ENCODE measurements at regions not wholly inside any gene's neighbourhood (a gene's known extent, or its start where the extent isn't known, plus 50 kb on each side); places are given as distances from the start of the nearest gene placed in this dataset.
"Not testable (repeated sequence)": the region's sequence is repeated elsewhere in the genome, so short reads cannot be mapped to it uniquely, and the experiment has no call there.

- no peak for TF ChIP-seq CTCF (IDR thresholded peaks at IDR 0.05)
- no peaks in the 10 kb centered on the region for H3K9me3 Mint-ChIP-seq (ENCODE audit: unreplicated experiment)
- DNase-seq (ENCODE audit: extremely low spot score, unreplicated experiment): no peak
- H3K4me3 Mint-ChIP-seq (ENCODE audit: unreplicated experiment): no peak overlapping the region
- no peaks in the 10 kb centered on the region for H3K4me1 Mint-ChIP-seq (ENCODE audit: unreplicated experiment)
- H3K27ac Mint-ChIP-seq (ENCODE audit: unreplicated experiment): no peak overlapping the region
- peaks cover 9% of the 10 kb centered on the region for H3K27me3 Mint-ChIP-seq (ENCODE audit: unreplicated experiment)
- H3K36me3 Mint-ChIP-seq (ENCODE audit: unreplicated experiment): no peaks in the 10 kb centered on the region
Observed at GRCh38 chr6:23547851-23548250, 578.2 kb upstream of the NRSN1 start.

DNA sequence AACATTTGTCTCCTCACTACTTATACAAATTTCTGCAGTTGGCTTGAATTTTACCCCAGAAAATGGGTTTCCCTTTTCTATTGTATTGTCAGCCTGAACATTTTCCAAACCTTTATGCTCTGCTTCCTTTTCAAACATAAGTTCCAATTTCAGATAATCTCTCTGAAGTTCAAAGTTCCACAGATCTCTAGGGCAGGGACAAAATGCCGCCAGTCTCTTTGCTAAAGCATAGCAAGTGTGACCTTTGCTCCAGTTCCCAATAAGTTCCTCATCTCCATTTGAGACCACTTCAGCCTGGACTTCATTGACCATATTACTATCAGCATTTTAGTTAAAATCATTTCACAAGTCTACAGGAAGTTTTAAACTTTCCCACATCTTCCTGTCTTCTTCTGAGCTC is 571.1 kb upstream of the NRSN1 start:
- not testable (repeated sequence) for H3K27ac Mint-ChIP-seq (ENCODE audit: unreplicated experiment); H3K9me3 Mint-ChIP-seq (ENCODE audit: unreplicated experiment); H3K36me3 Mint-ChIP-seq (ENCODE audit: unreplicated experiment); H3K4me3 Mint-ChIP-seq (ENCODE audit: unreplicated experiment); DNase-seq (ENCODE audit: extremely low spot score, unreplicated experiment); H3K27me3 Mint-ChIP-seq (ENCODE audit: unreplicated experiment); H3K4me1 Mint-ChIP-seq (ENCODE audit: unreplicated experiment)

DNA sequence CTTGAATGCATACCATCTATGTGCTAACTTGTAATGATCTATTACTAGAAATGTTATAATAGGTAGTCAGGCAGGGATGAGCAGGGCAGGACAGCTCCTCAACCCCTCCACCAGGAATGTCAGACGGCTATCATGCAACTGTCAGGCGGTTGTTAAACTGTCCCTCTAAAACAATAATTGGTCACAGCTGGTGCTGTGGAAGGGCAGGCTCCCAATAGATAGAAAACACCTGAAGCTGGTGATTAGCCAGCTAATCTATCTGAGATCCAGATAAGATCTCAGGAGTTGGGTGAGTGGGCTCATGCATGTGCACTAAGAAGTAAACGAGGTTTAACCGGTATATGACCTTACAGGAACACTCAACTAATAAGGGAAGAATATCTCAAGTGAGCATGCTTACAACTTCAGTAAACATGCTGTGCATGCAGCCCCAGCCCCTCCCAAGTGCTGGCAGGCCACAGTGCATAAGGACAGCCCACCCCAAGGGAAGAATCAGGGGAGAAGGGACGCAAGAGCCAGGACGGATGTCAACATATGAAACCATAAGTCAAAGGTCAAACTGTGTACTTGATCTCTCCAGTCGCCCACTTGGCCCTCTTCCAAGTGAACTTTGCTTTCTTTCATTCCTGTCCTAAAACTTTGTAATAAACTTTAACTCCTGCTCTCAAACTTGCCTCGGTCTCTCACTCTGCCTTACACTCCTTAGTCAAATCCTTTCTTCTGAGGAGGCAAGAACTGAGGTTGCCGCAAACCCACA is 566.2 kb upstream of the NRSN1 start:
- peaks cover 20% of the 10 kb centered on the region for H3K9me3 Mint-ChIP-seq (ENCODE audit: unreplicated experiment)
- H3K27me3 Mint-ChIP-seq (ENCODE audit: unreplicated experiment): no peaks in the 10 kb centered on the region
- DNase-seq (ENCODE audit: extremely low spot score, unreplicated experiment): no peak
- no peaks in the 10 kb centered on the region for H3K4me1 Mint-ChIP-seq (ENCODE audit: unreplicated experiment)
- H3K36me3 Mint-ChIP-seq (ENCODE audit: unreplicated experiment): no peaks in the 10 kb centered on the region
- H3K4me3 Mint-ChIP-seq (ENCODE audit: unreplicated experiment): no peak overlapping the region
- no peak overlapping the region for H3K27ac Mint-ChIP-seq (ENCODE audit: unreplicated experiment)
- no peak for TF ChIP-seq CTCF (IDR thresholded peaks at IDR 0.05)

DNA sequence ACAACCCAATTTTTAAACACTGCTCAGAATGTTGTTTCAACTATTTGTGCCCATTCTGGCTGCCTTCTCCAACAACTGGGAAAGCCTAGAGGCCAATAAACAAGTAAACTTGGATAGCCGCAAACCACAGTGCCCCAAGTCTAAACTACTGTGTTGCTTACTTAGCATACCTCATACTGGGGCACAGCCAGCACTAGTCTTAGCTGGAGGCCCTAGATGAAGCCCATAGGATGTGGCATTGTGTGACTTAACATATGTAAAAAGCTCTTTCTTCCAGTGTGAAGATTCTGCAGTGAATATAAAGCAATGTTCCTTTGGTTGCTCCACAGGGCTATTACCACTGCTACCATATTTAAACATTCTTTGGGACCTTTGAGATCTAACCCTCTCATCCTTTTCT is 564.3 kb upstream of the NRSN1 start:
- TF ChIP-seq CTCF (IDR thresholded peaks at IDR 0.05): no peak
- no peaks in the 10 kb centered on the region for H3K4me1 Mint-ChIP-seq (ENCODE audit: unreplicated experiment)
- H3K27ac Mint-ChIP-seq (ENCODE audit: unreplicated experiment): no peak overlapping the region
- H3K27me3 Mint-ChIP-seq (ENCODE audit: unreplicated experiment): no peaks in the 10 kb centered on the region
- no peaks in the 10 kb centered on the region for H3K36me3 Mint-ChIP-seq (ENCODE audit: unreplicated experiment)
- H3K9me3 Mint-ChIP-seq (ENCODE audit: unreplicated experiment): peaks cover 17% of the 10 kb centered on the region
- no peak overlapping the region for H3K4me3 Mint-ChIP-seq (ENCODE audit: unreplicated experiment)
- DNase-seq (ENCODE audit: extremely low spot score, unreplicated experiment): no peak

GRCh38 chr6:23562554-23562953 is 563.5 kb upstream of the NRSN1 start:
- Mint-ChIP-seq H3K4me3 (ENCODE audit: unreplicated experiment) (no peak overlapping the region), H3K9me3 (ENCODE audit: unreplicated experiment) (peaks cover 17% of the 10 kb centered on the region), H3K27me3 (ENCODE audit: unreplicated experiment) (no peaks in the 10 kb centered on the region), H3K4me1 (ENCODE audit: unreplicated experiment) (no peaks in the 10 kb centered on the region), H3K36me3 (ENCODE audit: unreplicated experiment) (no peaks in the 10 kb centered on the region), H3K27ac (ENCODE audit: unreplicated experiment) (no peak overlapping the region)
- no peak for TF ChIP-seq CTCF (IDR thresholded peaks at IDR 0.05)
- DNase-seq (ENCODE audit: extremely low spot score, unreplicated experiment): no peak

Measured in osteocyte (in vitro differentiated cells).